ENCODE measurements at regions not wholly inside any gene's neighbourhood (a gene's known extent, or its start where the extent isn't known, plus 50 kb on each side); places are given as distances from the start of the nearest gene placed in this dataset.

DNA sequence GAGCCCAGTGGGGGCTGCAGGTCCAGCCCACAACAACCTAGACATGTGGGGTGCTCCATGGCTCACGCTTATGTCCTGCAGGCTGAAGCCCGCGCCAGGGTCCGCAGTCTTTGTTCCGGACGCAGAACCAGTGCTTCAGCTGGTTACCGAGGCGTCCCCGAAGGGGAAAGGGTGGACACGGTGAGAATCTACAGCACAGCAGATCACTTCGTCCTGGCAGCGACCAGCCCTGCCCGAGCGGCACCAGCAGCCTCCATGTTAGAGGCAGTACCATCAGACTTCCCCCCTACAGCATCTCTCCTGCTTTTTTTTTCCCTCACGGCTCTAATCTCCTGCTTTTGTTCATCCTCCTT, 1736.4 kb downstream of the TP53TG3F start:
- TF ChIP-seq YY1 (IDR thresholded peaks at IDR 0.05; ENCODE audit: insufficient read depth, insufficient read length) (no peak), ZNF274 (IDR thresholded peaks at IDR 0.05; ENCODE audit: low read depth, low read length) (no peak), SUZ12 (IDR thresholded peaks at IDR 0.05; ENCODE audit: extremely low read depth, insufficient read depth, insufficient read length) (no peak)

All from NT2/D1 (cell line).